ENCODE measurements at regions not wholly inside any gene's neighbourhood (a gene's known extent, or its start where the extent isn't known, plus 50 kb on each side); places are given as distances from the start of the nearest gene placed in this dataset.

DNA sequence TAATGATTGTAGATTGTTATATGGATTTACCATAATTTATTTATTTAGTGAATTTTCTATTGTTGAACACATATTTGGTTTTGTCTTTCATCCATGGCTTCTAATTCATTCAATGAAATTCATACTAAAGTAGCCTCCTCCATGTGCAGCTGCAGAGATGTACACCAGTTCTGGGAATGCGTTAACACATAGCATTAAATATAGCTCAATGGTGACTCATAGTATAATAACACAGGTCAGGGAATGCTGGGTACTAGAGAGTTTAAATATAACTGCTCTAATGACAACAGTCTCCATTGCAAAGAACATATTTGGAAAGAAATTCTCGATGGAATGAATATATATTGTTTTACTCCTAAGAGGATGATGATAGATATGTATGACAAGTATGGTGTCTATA, 1190.2 kb upstream of the NRXN1 start:
- H3K36me3 ChIP-seq = no peaks in the 10 kb centered on the region
- ATAC-seq (ENCODE audit: low FRiP score in 2 of 2) = no peak
- whole genome bisulfite sequencing, 2 donors = 55 to 74% methylated on average over 2 of the region's 2 CpGs
- H3K27ac ChIP-seq = no peak overlapping the region
- H3K27me3 ChIP-seq = no peaks in the 10 kb centered on the region
- TF ChIP-seq, protein P1, sequence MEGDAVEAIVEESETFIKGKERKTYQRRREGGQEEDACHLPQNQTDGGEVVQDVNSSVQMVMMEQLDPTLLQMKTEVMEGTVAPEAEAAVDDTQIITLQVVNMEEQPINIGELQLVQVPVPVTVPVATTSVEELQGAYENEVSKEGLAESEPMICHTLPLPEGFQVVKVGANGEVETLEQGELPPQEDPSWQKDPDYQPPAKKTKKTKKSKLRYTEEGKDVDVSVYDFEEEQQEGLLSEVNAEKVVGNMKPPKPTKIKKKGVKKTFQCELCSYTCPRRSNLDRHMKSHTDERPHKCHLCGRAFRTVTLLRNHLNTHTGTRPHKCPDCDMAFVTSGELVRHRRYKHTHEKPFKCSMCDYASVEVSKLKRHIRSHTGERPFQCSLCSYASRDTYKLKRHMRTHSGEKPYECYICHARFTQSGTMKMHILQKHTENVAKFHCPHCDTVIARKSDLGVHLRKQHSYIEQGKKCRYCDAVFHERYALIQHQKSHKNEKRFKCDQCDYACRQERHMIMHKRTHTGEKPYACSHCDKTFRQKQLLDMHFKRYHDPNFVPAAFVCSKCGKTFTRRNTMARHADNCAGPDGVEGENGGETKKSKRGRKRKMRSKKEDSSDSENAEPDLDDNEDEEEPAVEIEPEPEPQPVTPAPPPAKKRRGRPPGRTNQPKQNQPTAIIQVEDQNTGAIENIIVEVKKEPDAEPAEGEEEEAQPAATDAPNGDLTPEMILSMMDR (IDR thresholded peaks at IDR 0.05) = no peak
- TF ChIP-seq POLR2A (IDR thresholded peaks at IDR 0.05) (no peak), POLR2AphosphoS5 (IDR thresholded peaks at IDR 0.05) (no peak), EP300 (IDR thresholded peaks at IDR 0.05) (no peak)
- DNase-seq = no peak
- no peaks in the 10 kb centered on the region for H3K4me1 ChIP-seq
- no peak overlapping the region for H3K4me3 ChIP-seq
- no peaks in the 10 kb centered on the region for H3K9me3 ChIP-seq

DNA sequence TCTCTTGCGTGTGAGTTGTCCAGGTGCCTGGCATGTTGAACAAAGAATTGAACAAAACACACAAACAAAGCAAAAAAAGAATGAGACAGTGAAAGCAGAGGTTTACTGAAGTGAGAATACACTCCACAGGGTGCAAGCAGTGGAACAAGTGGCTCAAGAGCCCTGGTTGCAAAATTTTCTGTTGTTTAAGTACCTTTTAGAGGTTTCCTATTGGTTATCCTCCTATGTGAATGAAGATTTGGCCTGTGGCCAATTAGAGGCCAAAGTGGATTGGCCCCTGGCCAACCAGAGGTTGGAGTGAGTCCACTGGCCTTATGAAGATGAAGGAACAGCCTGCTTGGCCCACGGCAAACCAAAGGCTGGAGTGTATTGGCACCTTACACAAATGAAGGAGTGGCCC, 1188.5 kb upstream of the NRXN1 start:
- Histone ChIP-seq H3K27me3 (no peaks in the 10 kb centered on the region), H3K9me3 (no peaks in the 10 kb centered on the region), H3K27ac (no peak overlapping the region), H3K4me1 (no peaks in the 10 kb centered on the region), H3K4me3 (no peak overlapping the region), H3K36me3 (no peaks in the 10 kb centered on the region)
- WGBS, 2 donors = 41 to 54% methylated on average over 2 of the region's 2 CpGs
- DNase-seq (peak in 1 of 2 donors; percentile 50), ATAC-seq (ENCODE audit: low FRiP score in 2 of 2) (no peak)
- TF ChIP-seq EP300 (IDR thresholded peaks at IDR 0.05) (no peak), POLR2AphosphoS5 (IDR thresholded peaks at IDR 0.05) (no peak), POLR2A (IDR thresholded peaks at IDR 0.05) (no peak)
- TF ChIP-seq, protein P1 (IDR thresholded peaks at IDR 0.05) = no peak

DNA sequence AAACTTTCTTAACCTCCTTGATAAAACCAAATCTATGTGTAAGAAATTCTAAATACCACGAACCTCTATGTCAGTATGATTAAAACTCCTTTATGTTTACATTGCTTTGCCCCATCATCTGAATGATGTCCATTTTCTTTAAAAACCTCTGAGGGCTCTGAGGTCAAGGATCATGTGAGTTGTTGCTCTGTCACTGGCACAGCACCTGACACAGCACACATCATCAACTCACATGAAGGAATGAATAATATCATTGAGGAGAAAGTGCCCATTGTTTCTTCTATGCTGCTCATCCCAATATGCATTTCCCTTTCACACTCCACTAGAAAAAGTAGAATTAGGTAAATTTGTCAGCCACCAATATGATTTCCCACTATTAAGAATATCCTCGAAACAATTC, 1178.7 kb upstream of the NRXN1 start:
- H3K27me3 ChIP-seq = no peaks in the 10 kb centered on the region
- TF ChIP-seq, protein P1 (IDR thresholded peaks at IDR 0.05) = no peak
- TF ChIP-seq POLR2A (IDR thresholded peaks at IDR 0.05) (no peak), EP300 (IDR thresholded peaks at IDR 0.05) (no peak)
- ATAC-seq (ENCODE audit: low FRiP score in 2 of 2) (no peak), DNase-seq (no peak)
- no peak overlapping the region for H3K27ac ChIP-seq
- WGBS, 2 donors = 76% methylated on average over 2 of the region's 2 CpGs
- H3K4me1 ChIP-seq = no peaks in the 10 kb centered on the region
- H3K4me3 ChIP-seq = no peak overlapping the region
- no peaks in the 10 kb centered on the region for H3K36me3 ChIP-seq
- H3K9me3 ChIP-seq = no peaks in the 10 kb centered on the region

DNA sequence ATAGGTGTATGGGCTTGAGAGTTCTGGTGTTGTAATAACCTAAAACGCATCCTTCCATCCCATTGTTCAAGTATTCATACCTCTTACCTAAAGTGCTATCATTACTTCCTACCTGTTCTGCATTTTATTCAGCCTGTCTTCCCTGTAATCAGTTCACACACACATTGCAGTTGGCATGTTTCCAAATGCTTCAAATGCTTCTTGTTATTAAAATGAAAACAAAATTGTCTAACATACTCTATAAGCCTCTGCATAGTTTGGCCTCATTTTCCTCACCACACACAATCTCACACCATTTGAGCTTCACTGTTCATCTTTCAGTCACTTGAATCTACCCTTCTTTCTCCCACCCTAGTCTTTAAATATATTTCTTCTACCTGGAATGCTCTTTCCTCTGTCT, 1178.2 kb upstream of the NRXN1 start:
- no peaks in the 10 kb centered on the region for H3K36me3 ChIP-seq
- ATAC-seq (ENCODE audit: low FRiP score in 2 of 2) (no peak), DNase-seq (no peak)
- no peaks in the 10 kb centered on the region for H3K9me3 ChIP-seq
- H3K27me3 ChIP-seq = no peaks in the 10 kb centered on the region
- H3K4me1 ChIP-seq = no peaks in the 10 kb centered on the region
- no peak for TF ChIP-seq POLR2AphosphoS5 (IDR thresholded peaks at IDR 0.05)
- TF ChIP-seq EP300 (IDR thresholded peaks at IDR 0.05) = no peak
- TF ChIP-seq POLR2A (IDR thresholded peaks at IDR 0.05) = no peak
- TF ChIP-seq, protein P1 (IDR thresholded peaks at IDR 0.05) = no peak
- whole genome bisulfite sequencing, 2 donors = 64 to 67% methylated on average over 1 of the region's 1 CpG
- no peak overlapping the region for H3K4me3 ChIP-seq
- no peak overlapping the region for H3K27ac ChIP-seq

DNA sequence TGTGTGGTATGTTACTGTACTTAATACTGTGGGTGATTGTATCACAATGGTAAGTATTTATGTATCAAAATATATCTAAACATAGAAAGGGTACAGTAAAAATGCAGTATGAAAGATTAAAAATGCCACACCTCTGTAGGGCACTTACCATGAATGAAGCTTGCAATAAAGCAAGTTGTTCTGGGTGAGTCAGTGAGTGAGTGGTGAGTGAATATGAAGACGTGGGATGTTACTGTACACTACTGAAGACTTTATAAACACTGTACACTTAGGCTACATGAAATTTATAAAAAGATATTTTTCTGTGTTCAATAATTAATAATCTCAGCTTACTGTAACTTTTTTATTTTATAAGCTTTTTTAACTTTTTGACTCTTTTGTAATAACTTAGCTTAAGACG, 1162.4 kb upstream of the NRXN1 start:
- Histone ChIP-seq H3K4me1 (no peaks in the 10 kb centered on the region), H3K36me3 (no peaks in the 10 kb centered on the region), H3K27ac (no peak overlapping the region), H3K9me3 (no peaks in the 10 kb centered on the region), H3K4me3 (no peak overlapping the region), H3K27me3 (no peaks in the 10 kb centered on the region)
- DNase-seq = no peak
- WGBS, 2 donors = 82 to 85% methylated on average over 2 of the region's 2 CpGs
- no peak for ATAC-seq (ENCODE audit: low FRiP score in 2 of 2)
- TF ChIP-seq EP300 (IDR thresholded peaks at IDR 0.05) (no peak), POLR2A (IDR thresholded peaks at IDR 0.05) (no peak), POLR2AphosphoS5 (IDR thresholded peaks at IDR 0.05) (no peak)
- TF ChIP-seq, protein P1 (IDR thresholded peaks at IDR 0.05) = no peak
